MM.1S (cell line): ENCODE measurements at regions not wholly inside any gene's neighbourhood (a gene's known extent, or its start where the extent isn't known, plus 50 kb on each side); places are given as distances from the start of the nearest gene placed in this dataset.

ENCODE experiments used
- EZH2phosphoT487 ChIP-seq: fragments of 300-600 bp; sonication (generic); IDR thresholded peaks from 2 replicates; pipeline ENCODE4 v1.6.1; 2018; ENCODE audit warnings: antibody characterized with exemption, low read length
- TF ChIP-seq, protein P1 (sequence below): fragments of 300-600 bp; sonication (generic); IDR thresholded peaks from 2 replicates; pipeline ENCODE4 v1.5.1; 2016; ENCODE audit warnings: antibody characterized with exemption, low read length, mixed read lengths

DNA sequence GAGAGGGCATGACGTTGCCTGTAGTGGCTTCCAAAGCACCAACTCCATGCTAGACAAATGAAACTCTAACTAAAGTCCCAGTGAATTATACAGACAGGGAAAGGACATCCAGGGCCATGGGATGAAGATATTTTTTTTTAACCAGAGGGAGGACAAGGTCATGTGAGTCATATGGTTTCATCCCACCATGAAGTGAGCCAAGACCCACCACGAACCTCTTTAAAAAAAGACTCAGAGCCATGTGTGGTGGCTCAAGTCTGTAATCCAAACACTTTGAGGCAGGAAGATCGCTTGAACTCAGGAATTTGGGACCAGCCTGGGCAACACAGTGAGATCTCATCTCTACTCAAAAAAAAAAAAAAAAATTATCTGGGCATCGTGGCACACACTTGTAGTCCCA, 115.2 kb downstream of the LIPG start:
- TF ChIP-seq, protein P1, sequence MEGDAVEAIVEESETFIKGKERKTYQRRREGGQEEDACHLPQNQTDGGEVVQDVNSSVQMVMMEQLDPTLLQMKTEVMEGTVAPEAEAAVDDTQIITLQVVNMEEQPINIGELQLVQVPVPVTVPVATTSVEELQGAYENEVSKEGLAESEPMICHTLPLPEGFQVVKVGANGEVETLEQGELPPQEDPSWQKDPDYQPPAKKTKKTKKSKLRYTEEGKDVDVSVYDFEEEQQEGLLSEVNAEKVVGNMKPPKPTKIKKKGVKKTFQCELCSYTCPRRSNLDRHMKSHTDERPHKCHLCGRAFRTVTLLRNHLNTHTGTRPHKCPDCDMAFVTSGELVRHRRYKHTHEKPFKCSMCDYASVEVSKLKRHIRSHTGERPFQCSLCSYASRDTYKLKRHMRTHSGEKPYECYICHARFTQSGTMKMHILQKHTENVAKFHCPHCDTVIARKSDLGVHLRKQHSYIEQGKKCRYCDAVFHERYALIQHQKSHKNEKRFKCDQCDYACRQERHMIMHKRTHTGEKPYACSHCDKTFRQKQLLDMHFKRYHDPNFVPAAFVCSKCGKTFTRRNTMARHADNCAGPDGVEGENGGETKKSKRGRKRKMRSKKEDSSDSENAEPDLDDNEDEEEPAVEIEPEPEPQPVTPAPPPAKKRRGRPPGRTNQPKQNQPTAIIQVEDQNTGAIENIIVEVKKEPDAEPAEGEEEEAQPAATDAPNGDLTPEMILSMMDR: no peak
- no peak for TF ChIP-seq EZH2phosphoT487
